CD4-positive, alpha-beta T cell treated with Interleukin-12 subunit alpha and Interleukin-12 subunit beta, for 1 hour (primary cell): ENCODE measurements at regions not wholly inside any gene's neighbourhood (a gene's known extent, or its start where the extent isn't known, plus 50 kb on each side); places are given as distances from the start of the nearest gene placed in this dataset.

Experiments
- DNase-seq: peaks from one replicate; pipeline ENCODE4 v3.0.0-alpha.2; 2020

DNA sequence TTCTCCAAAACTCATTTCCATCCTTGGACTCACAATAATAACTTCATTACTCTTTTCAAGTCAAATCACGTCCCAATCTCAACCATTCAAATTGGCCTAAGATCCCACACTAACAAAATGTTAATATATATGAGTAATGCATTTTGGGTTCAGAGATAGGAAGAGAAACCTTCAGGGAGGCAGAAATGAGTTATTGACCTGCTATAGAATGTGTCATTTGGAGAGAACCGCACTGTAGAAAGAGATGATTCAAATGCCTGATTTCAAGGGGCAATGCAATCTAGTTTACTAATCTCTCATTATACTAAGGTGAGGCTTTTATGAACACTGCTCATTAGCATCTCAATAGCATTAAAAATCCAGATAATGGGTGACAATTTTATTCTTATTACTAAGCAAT, 1595.0 kb upstream of the GOT2 start:
- no peak for DNase-seq

- DNase-seq: no peak
Measured at GRCh38 chr16:60328152-60328551, 1594.0 kb upstream of the GOT2 start.

DNA sequence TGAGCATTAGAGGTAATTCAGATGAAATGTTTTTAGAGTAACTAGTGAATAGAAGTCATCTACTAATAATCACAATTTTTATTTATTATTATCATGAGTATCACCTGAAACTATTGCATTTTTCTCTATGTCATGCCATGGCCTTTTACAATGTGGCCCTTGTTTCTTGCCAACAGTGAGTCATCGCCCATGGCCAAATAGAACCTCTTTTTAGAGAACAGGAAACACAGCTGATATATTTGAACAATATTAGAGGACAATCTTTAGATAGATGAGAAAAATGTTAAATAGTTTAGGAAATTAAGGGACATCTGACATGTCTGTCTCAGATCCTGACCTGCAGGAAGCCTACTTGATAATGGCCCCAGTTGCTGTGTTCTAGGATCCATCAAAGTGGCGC, 1584.4 kb upstream of the GOT2 start:
- DNase-seq: no peak

DNA sequence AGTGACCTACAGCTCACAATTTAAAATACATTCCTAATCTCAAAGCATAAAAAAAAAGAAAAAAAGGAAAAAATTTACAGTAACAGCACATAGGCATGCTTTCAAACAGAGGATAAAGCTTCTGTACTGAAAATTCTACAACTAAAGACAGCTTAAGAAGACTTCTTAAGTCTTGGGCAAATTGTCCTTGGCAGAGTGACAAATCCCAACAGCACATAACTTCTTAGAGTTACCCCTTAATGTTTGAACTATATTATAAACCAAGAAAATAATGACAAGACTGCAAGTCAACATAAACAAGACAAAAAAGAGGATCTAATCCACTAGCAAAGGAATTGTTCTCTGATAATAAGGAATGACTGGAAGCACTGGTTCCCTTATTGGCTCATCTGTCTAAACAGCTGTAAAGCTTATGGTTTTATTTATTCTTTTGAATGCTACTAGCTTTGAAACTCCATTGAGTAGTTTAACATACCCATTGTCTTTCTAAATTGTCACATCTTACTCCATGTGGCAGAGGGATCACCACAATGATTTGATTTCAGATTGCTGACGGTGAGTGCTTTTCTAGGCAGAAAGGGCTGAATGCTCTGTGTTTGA, 1576.8 kb upstream of the GOT2 start:
- DNase-seq: no peak

DNA sequence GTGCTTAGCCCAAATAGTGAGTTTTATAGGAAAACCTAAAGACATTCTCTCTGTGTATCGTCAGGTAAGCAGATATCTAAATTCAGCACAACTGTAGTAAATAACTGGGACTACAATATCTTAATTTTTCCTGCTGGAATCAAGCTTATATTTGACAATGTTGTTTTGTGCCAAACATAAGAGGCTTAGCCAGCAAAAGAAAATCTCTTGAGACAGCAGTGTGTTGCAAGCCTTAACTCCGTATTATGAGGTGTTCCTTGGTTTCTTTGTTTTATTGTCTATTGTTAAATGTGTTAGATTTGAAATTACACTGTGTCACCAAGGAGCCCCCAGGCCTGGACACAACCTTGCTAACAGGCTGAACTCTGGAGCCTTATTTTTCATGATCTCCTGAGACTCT, 1570.6 kb upstream of the GOT2 start:
- DNase-seq: no peak

DNA sequence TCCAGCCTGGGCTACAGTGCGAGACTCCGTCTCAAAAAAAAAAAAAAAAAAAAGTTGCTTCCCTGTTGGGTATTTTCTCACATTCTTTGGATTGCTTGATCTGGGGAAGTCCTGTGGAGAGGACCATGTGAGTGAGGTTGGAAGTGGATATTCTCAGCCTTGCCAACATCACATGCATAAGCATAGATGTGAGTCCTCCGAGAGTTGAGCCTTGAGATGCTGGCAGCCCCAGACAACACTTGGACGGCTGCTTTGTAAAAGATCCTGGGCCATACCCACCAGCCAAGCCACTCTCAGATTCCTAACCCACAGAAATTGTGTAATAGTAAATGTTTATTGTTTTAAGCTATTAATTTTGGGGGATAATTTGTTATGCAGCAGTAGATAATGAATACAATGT, 1570.0 kb upstream of the GOT2 start:
- DNase-seq: no peak

GRCh38 chr16:60302676-60303075, 1568.6 kb upstream of the GOT2 start:
- no peak for DNase-seq

- no peak for DNase-seq
Measured at GRCh38 chr16:60302261-60302660, 1568.1 kb upstream of the GOT2 start.

DNA sequence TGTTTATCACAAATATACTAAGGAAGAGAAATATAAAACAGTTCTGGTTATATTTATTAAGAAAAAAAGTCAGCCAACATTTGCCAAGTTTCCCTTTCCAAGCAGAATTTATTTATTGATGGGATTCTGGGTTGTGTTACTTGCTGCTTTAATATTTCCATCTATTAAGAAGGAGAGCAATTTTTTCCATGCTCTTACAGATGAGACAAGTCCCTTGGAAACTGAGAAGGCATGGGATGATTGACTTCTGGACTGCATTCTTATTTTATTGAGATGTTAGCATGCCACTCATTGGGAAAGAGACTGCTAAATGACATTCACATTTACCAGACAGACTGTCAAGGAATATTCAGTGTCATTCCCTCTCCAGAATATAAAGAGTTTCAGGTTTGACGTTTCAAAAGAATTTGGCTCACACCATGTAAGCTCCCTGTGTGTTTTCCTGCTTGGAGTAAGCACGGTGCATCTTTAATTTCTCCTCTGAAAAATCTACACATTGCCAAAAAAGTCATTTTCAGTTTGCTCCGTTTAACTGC, 1565.2 kb upstream of the GOT2 start:
- no peak for DNase-seq

DNA sequence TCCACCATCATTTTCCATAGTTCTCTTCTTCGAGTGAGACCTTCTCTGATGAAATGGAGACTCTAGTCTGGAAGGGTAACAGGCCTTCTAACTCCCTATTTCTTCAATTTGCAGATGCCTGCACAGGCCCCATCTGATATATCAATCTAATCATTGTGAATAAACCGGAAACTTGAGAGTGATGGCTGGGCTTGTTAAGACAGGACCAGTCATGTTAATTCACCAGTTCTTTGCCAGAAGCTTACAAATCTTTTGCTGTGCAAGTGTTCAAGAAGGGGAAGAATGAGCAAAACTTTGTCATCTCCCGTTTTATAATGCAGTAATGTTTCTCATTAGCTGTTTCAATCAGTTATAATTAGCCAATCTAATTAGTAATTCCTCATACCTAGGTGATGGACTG, 1561.3 kb upstream of the GOT2 start:
- no peak for DNase-seq

GRCh38 chr16:60285794-60286193, 1551.7 kb upstream of the GOT2 start:
- DNase-seq: no peak

- no peak for DNase-seq
Measured at GRCh38 chr16:60279061-60279665, 1545.0 kb upstream of the GOT2 start.

- no peak for DNase-seq
Measured at GRCh38 chr16:60274431-60275019, 1540.4 kb upstream of the GOT2 start.

DNA sequence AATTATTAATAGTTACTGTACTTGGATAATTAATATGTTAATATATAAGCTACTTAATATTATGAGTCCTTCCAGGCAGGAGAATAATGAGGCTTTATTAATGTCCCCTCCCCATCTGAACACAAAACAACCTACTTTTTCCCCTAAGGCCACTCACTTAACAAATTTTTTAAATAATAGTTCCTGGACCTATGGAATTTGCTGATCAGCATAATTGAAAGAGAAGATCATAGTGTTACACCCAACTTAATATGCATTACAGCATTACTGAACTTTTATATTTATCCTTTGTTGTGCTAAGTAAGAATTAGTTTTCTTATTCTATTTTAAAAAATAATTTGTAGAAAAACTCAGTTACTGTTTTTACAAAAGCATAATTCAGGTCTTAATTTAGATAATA, 1537.7 kb upstream of the GOT2 start:
- no peak for DNase-seq

DNA sequence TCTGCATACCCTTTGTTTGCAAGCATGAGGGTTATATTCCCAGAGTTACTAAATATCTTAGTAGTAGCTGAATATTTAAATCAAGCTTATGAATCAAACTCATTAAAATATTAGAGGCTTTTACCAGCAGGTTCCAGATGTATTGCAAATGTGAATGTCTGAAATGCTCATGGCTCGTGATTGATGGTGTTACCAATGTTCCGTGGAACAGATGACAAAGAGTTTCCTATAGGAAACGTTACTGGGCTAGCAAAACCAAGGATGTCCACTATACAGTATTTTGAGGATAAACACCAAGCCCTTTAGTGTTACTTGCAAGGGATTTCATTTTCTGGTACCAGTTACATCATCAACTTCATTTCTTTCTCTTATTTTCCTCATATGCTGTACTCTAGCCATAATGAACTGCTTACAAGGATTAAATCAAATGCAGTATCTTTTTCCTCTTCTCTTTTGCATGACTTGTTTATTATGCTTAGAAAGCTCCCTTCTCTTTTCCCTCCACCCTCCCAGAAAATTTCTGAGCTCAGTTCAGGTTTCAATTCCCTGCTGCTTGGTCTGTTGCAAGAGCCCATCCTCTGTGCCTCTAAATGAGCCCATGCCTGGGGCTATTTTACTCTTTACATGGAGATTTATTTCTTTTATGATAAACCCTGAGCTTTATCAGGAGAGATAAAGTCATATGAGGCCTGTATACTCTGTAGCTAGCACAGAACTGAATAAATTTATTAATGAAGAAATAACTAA, 1537.1 kb upstream of the GOT2 start:
- DNase-seq: no peak

DNA sequence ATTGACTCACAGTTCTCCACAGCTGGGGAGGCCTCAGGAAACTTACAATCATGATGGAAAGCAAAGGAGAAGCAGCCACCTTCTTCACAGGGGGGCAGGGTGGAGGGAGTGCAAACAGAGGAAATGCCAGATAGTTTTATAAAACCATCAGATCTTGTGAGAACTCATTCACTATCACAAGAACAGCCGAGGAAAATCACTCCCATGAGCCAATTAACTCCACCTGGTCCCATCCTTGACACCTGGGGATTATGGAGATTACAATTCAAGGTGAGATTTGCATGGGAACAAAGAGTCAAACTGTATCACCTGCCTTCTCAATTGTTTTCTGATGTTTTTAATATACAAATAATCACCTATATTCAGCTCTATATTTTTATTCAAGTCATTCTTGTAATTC, 1527.3 kb upstream of the GOT2 start:
- DNase-seq: no peak

GRCh38 chr16:60259956-60260355, 1525.8 kb upstream of the GOT2 start:
- no peak for DNase-seq

- no peak for DNase-seq
Measured at GRCh38 chr16:60246086-60246485, 1512.0 kb upstream of the GOT2 start.

- DNase-seq: no peak
Measured at GRCh38 chr16:60241671-60242070, 1507.6 kb upstream of the GOT2 start.

GRCh38 chr16:60230666-60231065, 1496.5 kb upstream of the GOT2 start:
- no peak for DNase-seq

DNA sequence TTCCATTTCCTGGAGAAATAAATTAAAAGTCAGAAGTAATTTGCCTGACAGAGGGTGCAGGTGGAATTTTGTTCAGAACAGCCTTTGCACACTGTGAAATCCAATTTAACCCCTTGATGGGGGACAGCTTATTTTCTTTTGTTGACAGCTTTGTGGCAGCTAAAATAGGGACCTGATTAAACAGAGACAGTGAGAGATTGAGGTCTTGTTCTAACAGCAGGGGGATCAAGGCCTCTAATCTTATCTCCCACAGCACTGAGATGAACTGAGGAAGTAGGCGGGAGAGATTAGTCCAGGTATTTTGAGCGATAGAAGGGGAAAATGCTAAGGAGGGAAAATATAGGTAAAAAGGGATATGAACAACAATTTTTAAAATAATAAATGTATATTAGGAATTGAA, 1491.4 kb upstream of the GOT2 start:
- no peak for DNase-seq

GRCh38 chr16:60217787-60218186, 1483.7 kb upstream of the GOT2 start:
- no peak for DNase-seq

GRCh38 chr16:60214311-60214710, 1480.2 kb upstream of the GOT2 start:
- DNase-seq: no peak

GRCh38 chr16:60206516-60206915, 1472.4 kb upstream of the GOT2 start:
- DNase-seq: no peak
